ENCODE measurements at regions not wholly inside any gene's neighbourhood (a gene's known extent, or its start where the extent isn't known, plus 50 kb on each side); places are given as distances from the start of the nearest gene placed in this dataset.

- Histone ChIP-seq H3K79me2 (ENCODE audit: control insufficient read depth, insufficient read depth, low read length) (no peaks in the 10 kb centered on the region), H3K27ac (ENCODE audit: insufficient read depth, low read length) (no peak overlapping the region), H2AFZ (ENCODE audit: low read length) (no peak overlapping the region), H3K4me1 (ENCODE audit: control insufficient read depth, extremely low read depth, insufficient read depth, low read length) (no peaks in the 10 kb centered on the region), H3K36me3 (ENCODE audit: control insufficient read depth, insufficient read depth, low read length) (no peaks in the 10 kb centered on the region), H3K4me3 (replicated peaks in 1 of 4; ENCODE audit: control extremely low read depth in 1 of 4, insufficient read depth in 1 of 4, low read depth in 3 of 4, low read length in 4 of 4) (no peak overlapping the region), H3K9me3 (ENCODE audit: control insufficient read depth, insufficient read depth, low read depth, low read length) (no peaks in the 10 kb centered on the region), H3K27me3 (ENCODE audit: control insufficient read depth, insufficient read depth, low read length) (no peaks in the 10 kb centered on the region), H3K4me2 (ENCODE audit: extremely low read depth, insufficient read depth, low read length) (no peak overlapping the region), H3K9ac (ENCODE audit: insufficient read depth, low read length) (no peak overlapping the region), H4K20me1 (ENCODE audit: control insufficient read depth, extremely low read depth, insufficient read depth, low read length) (no peaks in the 10 kb centered on the region)
- no peak for TF ChIP-seq EZH2 (IDR thresholded peaks at IDR 0.05; ENCODE audit: low read length, missing control alignments)
- no peak for TF ChIP-seq CTCF (conservative IDR thresholded peaks at IDR 0.05 in 1 of 2, IDR thresholded peaks at IDR 0.05 in 1 of 2; ENCODE audit: low read depth in 1 of 2, low read length in 2 of 2)
- DNase-seq (ENCODE audit: low read depth in 2 of 2), result peak in 1 of 2 donors; percentile 63
These were observed 132.3 kb upstream of the NR3C2 start for GRCh38 chr4:148574502-148574901.

- Histone ChIP-seq H3K9ac (ENCODE audit: insufficient read depth, low read length) (no peak overlapping the region), H3K27me3 (ENCODE audit: control insufficient read depth, insufficient read depth, low read length) (no peaks in the 10 kb centered on the region), H3K27ac (ENCODE audit: insufficient read depth, low read length) (no peak overlapping the region), H3K4me2 (ENCODE audit: extremely low read depth, insufficient read depth, low read length) (no peak overlapping the region), H3K36me3 (ENCODE audit: control insufficient read depth, insufficient read depth, low read length) (no peaks in the 10 kb centered on the region), H3K79me2 (ENCODE audit: control insufficient read depth, insufficient read depth, low read length) (no peaks in the 10 kb centered on the region), H3K9me3 (ENCODE audit: control insufficient read depth, insufficient read depth, low read depth, low read length) (no peaks in the 10 kb centered on the region), H3K4me3 (replicated peaks in 1 of 4; ENCODE audit: control extremely low read depth in 1 of 4, insufficient read depth in 1 of 4, low read depth in 3 of 4, low read length in 4 of 4) (no peak overlapping the region), H3K4me1 (ENCODE audit: control insufficient read depth, extremely low read depth, insufficient read depth, low read length) (no peaks in the 10 kb centered on the region), H4K20me1 (ENCODE audit: control insufficient read depth, extremely low read depth, insufficient read depth, low read length) (no peaks in the 10 kb centered on the region), H2AFZ (ENCODE audit: low read length) (no peak overlapping the region)
- no peak for DNase-seq (ENCODE audit: low read depth in 2 of 2)
- TF ChIP-seq EZH2 (IDR thresholded peaks at IDR 0.05; ENCODE audit: low read length, missing control alignments) (no peak), CTCF (conservative IDR thresholded peaks at IDR 0.05 in 1 of 2, IDR thresholded peaks at IDR 0.05 in 1 of 2; ENCODE audit: low read depth in 1 of 2, low read length in 2 of 2) (no peak)
These were observed 131.9 kb upstream of the NR3C2 start for GRCh38 chr4:148574066-148574465.

GRCh38 chr4:148573296-148573695 is 131.1 kb upstream of the NR3C2 start:
- DNase-seq (ENCODE audit: low read depth in 2 of 2), result no peak
- Histone ChIP-seq H3K27ac (ENCODE audit: insufficient read depth, low read length) (no peak overlapping the region), H3K9ac (ENCODE audit: insufficient read depth, low read length) (no peak overlapping the region), H3K4me2 (ENCODE audit: extremely low read depth, insufficient read depth, low read length) (no peak overlapping the region), H3K27me3 (ENCODE audit: control insufficient read depth, insufficient read depth, low read length) (no peaks in the 10 kb centered on the region), H3K4me1 (ENCODE audit: control insufficient read depth, extremely low read depth, insufficient read depth, low read length) (no peaks in the 10 kb centered on the region), H2AFZ (ENCODE audit: low read length) (no peak overlapping the region), H3K79me2 (ENCODE audit: control insufficient read depth, insufficient read depth, low read length) (no peaks in the 10 kb centered on the region), H3K36me3 (ENCODE audit: control insufficient read depth, insufficient read depth, low read length) (no peaks in the 10 kb centered on the region), H4K20me1 (ENCODE audit: control insufficient read depth, extremely low read depth, insufficient read depth, low read length) (no peaks in the 10 kb centered on the region), H3K9me3 (ENCODE audit: control insufficient read depth, insufficient read depth, low read depth, low read length) (no peaks in the 10 kb centered on the region), H3K4me3 (replicated peaks in 1 of 4; ENCODE audit: control extremely low read depth in 1 of 4, insufficient read depth in 1 of 4, low read depth in 3 of 4, low read length in 4 of 4) (no peak overlapping the region)
- TF ChIP-seq EZH2 (IDR thresholded peaks at IDR 0.05; ENCODE audit: low read length, missing control alignments) (no peak), CTCF (conservative IDR thresholded peaks at IDR 0.05 in 1 of 2, IDR thresholded peaks at IDR 0.05 in 1 of 2; ENCODE audit: low read depth in 1 of 2, low read length in 2 of 2) (no peak)
